OCI-LY7 (cell line): ENCODE measurements at regions not wholly inside any gene's neighbourhood (a gene's known extent, or its start where the extent isn't known, plus 50 kb on each side); places are given as distances from the start of the nearest gene placed in this dataset.
"Not testable (repeated sequence)": the region's sequence is repeated elsewhere in the genome, so short reads cannot be mapped to it uniquely, and the experiment has no call there.

ENCODE experiments used
- CTCF ChIP-seq: fragments of 200-600 bp; sonication (generic); conservative IDR thresholded peaks from 2 replicates; pipeline ENCODE4 v1.5.1; 2014; ENCODE audit warnings: mild to moderate bottlenecking, antibody characterized with exemption, low read length, moderate library complexity, mixed read lengths
- EZH2phosphoT487 ChIP-seq: fragments of 200-600 bp; sonication (generic); IDR thresholded peaks from 2 replicates; pipeline ENCODE4 v1.6.1; 2018; ENCODE audit warnings: low read depth, borderline replicate concordance, mild to moderate bottlenecking, mixed run types, antibody characterized with exemption, low read length, moderate library complexity, mixed read lengths

GRCh38 chr1:145188869-145189542 is 53.0 kb downstream of the PPIAL4D start:
- TF ChIP-seq CTCF, EZH2phosphoT487: not testable (repeated sequence)
